ENCODE measurements at regions not wholly inside any gene's neighbourhood (a gene's known extent, or its start where the extent isn't known, plus 50 kb on each side); places are given as distances from the start of the nearest gene placed in this dataset.
"Not testable (repeated sequence)": the region's sequence is repeated elsewhere in the genome, so short reads cannot be mapped to it uniquely, and the experiment has no call there.

GRCh38 chr1:220448217-220448616, 79.7 kb upstream of the MARK1 start:
- no peaks in the 10 kb centered on the region for H3K36me3 ChIP-seq (ENCODE audit: insufficient read depth, low read length)
- no peak overlapping the region for H3K4me2 ChIP-seq (ENCODE audit: low read length)
- H3K9ac ChIP-seq (ENCODE audit: low read length) = no peak overlapping the region
- no peak overlapping the region for H2AFZ ChIP-seq (ENCODE audit: low read depth, low read length)
- no peak for TF ChIP-seq EP300 (conservative IDR thresholded peaks at IDR 0.05; ENCODE audit: poor library complexity, severe bottlenecking)
- H3K79me2 ChIP-seq (replicated peaks; ENCODE audit: insufficient read depth, low read length) = no peaks in the 10 kb centered on the region
- no peaks in the 10 kb centered on the region for H4K20me1 ChIP-seq (ENCODE audit: insufficient read depth)
- no peaks in the 10 kb centered on the region for H3K9me3 ChIP-seq (ENCODE audit: low read length)
- H3K27me3 ChIP-seq (ENCODE audit: insufficient read depth, low read depth, low read length) = no peaks in the 10 kb centered on the region
- no peak overlapping the region for H3K4me3 ChIP-seq (ENCODE audit: low read length)
- no peak overlapping the region for H3K27ac ChIP-seq (ENCODE audit: low read length)
- H3K9me2 ChIP-seq (ENCODE audit: insufficient read depth, low read length) = no peaks in the 10 kb centered on the region
- no peaks in the 10 kb centered on the region for H3F3A ChIP-seq (ENCODE audit: insufficient read depth, low read length, poor library complexity, severe bottlenecking)

DNA sequence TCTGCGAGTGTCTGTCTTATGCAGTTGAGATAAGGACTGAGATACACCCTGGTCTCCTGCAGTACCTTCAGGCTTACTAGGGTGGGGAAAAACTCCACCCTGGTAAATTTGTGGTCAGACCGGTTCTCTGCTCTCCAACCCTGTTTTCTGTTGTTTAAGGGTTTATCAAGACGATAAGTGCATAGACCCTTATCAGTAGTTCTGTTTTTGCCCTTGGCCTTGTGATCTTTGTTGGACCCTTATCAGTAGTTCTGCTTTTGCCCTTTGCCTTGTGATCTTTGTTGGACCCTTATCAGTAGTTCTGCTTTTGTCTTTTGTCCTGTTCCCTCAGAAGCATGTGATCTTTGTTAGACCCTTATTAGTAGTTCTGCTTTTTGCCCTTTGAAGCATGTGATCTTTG, 83.3 kb upstream of the MARK1 start:
- H3K79me2 ChIP-seq (replicated peaks; ENCODE audit: insufficient read depth, low read length); H3K9ac ChIP-seq (ENCODE audit: low read length); H3K9me3 ChIP-seq (ENCODE audit: low read length); H3F3A ChIP-seq (ENCODE audit: insufficient read depth, low read length, poor library complexity, severe bottlenecking); H2AFZ ChIP-seq (ENCODE audit: low read depth, low read length); H3K9me2 ChIP-seq (ENCODE audit: insufficient read depth, low read length); H4K20me1 ChIP-seq (ENCODE audit: insufficient read depth); H3K4me2 ChIP-seq (ENCODE audit: low read length); H3K27ac ChIP-seq (ENCODE audit: low read length); H3K4me3 ChIP-seq (ENCODE audit: low read length); H3K36me3 ChIP-seq (ENCODE audit: insufficient read depth, low read length); H3K27me3 ChIP-seq (ENCODE audit: insufficient read depth, low read depth, low read length): not testable (repeated sequence)

DNA sequence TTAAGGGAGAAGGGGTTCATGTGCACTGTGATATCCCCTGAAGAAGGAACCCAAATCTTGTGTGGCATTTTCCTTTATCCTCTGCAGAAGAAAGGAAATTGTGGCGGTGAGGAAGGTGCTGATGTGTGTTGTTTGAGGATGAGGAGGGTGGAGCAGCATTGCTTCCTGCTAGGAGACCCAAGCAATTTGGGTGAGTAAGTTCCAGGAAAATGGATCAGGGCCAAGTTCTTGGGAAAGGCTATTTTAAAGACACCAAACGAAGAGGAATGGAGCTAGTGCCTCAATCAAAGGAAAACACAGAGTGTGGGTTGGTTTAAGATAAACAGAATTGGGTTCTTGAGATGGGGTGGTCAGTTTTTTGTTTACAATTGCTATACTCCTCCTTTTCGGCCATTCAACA, 86.7 kb upstream of the MARK1 start:
- H3K27me3 ChIP-seq (ENCODE audit: insufficient read depth, low read depth, low read length) = no peaks in the 10 kb centered on the region
- no peak overlapping the region for H3K4me2 ChIP-seq (ENCODE audit: low read length)
- H3K9me3 ChIP-seq (ENCODE audit: low read length) = no peaks in the 10 kb centered on the region
- H3F3A ChIP-seq (ENCODE audit: insufficient read depth, low read length, poor library complexity, severe bottlenecking) = no peaks in the 10 kb centered on the region
- no peak overlapping the region for H3K4me3 ChIP-seq (ENCODE audit: low read length)
- no peak overlapping the region for H2AFZ ChIP-seq (ENCODE audit: low read depth, low read length)
- TF ChIP-seq TAF1 (IDR thresholded peaks at IDR 0.05; ENCODE audit: low read depth) (no peak), REST (IDR thresholded peaks at IDR 0.05; ENCODE audit: borderline replicate concordance) (no peak), SMC3 (conservative IDR thresholded peaks at IDR 0.05; ENCODE audit: poor library complexity) (no peak), POLR2AphosphoS5 (IDR thresholded peaks at IDR 0.05) (no peak), EP300 (conservative IDR thresholded peaks at IDR 0.05; ENCODE audit: poor library complexity, severe bottlenecking) (no peak), MXI1 (conservative IDR thresholded peaks at IDR 0.05; ENCODE audit: poor library complexity, severe bottlenecking) (no peak), EZH2 (IDR thresholded peaks at IDR 0.05; ENCODE audit: borderline replicate concordance, insufficient read depth, low read length, poor library complexity, severe bottlenecking) (no peak), RAD21 (conservative IDR thresholded peaks at IDR 0.05) (no peak)
- TF ChIP-seq, protein P1, sequence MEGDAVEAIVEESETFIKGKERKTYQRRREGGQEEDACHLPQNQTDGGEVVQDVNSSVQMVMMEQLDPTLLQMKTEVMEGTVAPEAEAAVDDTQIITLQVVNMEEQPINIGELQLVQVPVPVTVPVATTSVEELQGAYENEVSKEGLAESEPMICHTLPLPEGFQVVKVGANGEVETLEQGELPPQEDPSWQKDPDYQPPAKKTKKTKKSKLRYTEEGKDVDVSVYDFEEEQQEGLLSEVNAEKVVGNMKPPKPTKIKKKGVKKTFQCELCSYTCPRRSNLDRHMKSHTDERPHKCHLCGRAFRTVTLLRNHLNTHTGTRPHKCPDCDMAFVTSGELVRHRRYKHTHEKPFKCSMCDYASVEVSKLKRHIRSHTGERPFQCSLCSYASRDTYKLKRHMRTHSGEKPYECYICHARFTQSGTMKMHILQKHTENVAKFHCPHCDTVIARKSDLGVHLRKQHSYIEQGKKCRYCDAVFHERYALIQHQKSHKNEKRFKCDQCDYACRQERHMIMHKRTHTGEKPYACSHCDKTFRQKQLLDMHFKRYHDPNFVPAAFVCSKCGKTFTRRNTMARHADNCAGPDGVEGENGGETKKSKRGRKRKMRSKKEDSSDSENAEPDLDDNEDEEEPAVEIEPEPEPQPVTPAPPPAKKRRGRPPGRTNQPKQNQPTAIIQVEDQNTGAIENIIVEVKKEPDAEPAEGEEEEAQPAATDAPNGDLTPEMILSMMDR (IDR thresholded peaks at IDR 0.05; ENCODE audit: poor library complexity, severe bottlenecking) = no peak
- no peaks in the 10 kb centered on the region for H3K9me2 ChIP-seq (ENCODE audit: insufficient read depth, low read length)
- no peak overlapping the region for H3K27ac ChIP-seq (ENCODE audit: low read length)
- H4K20me1 ChIP-seq (ENCODE audit: insufficient read depth) = no peaks in the 10 kb centered on the region
- no peaks in the 10 kb centered on the region for H3K36me3 ChIP-seq (ENCODE audit: insufficient read depth, low read length)
- no peak overlapping the region for H3K9ac ChIP-seq (ENCODE audit: low read length)
- H3K79me2 ChIP-seq (replicated peaks; ENCODE audit: insufficient read depth, low read length) = no peaks in the 10 kb centered on the region
